HG03064 (cell line): ENCODE measurements at regions not wholly inside any gene's neighbourhood (a gene's known extent, or its start where the extent isn't known, plus 50 kb on each side); places are given as distances from the start of the nearest gene placed in this dataset.
"Not testable (repeated sequence)": the region's sequence is repeated elsewhere in the genome, so short reads cannot be mapped to it uniquely, and the experiment has no call there.

Source experiments
- ATAC-seq: cut with Tn5 transposase; IDR thresholded peaks from one replicate; pipeline ENCODE4 v1.9.1; 2021; ENCODE audit warnings: low read depth; ENCODE audit not compliant: unreplicated experiment

DNA sequence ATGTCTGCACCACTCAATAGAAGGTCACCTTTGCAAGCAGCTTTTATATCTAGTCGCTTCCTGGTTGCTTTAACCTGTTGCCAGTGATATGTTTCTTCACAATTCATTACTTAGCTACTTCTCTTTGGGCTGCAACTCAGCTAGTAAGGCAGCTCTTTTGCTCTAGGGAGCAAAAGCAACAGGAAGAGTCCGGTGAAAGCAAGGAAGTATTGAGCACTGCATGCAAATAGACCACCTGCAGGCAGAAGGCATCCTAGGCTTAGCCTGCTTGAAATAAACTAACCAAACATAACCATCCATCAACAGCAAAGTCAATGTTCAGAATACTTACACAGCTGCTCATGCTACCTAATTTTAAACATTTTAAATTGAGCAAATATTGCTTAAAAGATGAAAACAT, 529.2 kb upstream of the LINC00305 start:
- ATAC-seq = no peak

DNA sequence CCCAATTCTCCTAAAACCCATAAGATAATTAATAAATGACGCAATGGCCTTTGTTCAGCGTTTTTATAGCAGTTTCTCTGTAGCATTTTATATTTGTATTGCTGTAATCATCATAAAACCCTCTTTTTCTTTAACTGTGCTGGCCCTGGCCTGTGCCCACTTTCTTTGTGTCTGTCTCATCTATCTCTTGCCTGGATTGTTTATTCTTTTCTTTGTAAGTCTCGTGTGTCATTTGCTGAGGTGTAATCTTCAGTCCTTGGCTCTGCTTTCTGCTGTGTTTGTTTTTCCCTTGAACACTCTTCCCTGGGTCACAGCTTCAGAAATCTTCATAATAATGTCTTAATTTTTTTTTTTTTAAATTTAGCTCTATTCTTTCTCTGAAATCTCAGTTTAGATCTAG, 525.8 kb upstream of the LINC00305 start:
- ATAC-seq = no peak

GRCh38 chr18:64671293-64671692, 522.4 kb upstream of the LINC00305 start:
- ATAC-seq = not testable (repeated sequence)

- ATAC-seq = no peak
These were observed 519.6 kb upstream of the LINC00305 start for GRCh38 chr18:64668461-64668962.

DNA sequence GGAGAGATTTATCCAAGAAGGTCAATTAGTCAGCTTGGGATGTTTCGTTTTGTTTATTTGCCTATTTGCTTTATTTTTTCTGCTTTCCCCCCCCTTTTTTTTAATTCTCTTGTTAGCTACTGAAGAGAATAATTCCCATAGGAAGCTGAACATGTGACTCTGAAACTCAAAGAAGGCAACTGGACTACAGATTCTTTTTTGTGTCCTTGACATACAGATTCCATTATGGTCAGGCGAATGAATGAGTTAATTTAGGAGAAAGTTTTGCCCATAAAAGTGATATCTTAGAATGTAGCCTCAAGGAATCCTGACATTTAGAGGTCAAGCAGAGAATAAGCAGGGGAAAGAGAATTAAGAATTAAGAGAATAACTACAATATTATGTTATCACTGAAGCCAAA, 514.2 kb upstream of the LINC00305 start:
- no peak for ATAC-seq

GRCh38 chr18:64659196-64659595, 510.3 kb upstream of the LINC00305 start:
- no peak for ATAC-seq

- no peak for ATAC-seq
These were observed 504.2 kb upstream of the LINC00305 start for GRCh38 chr18:64653068-64653467.

GRCh38 chr18:64650068-64650467, 501.2 kb upstream of the LINC00305 start:
- no peak for ATAC-seq

- no peak for ATAC-seq
These were observed 496.9 kb upstream of the LINC00305 start for GRCh38 chr18:64645753-64646152.

GRCh38 chr18:64639536-64639935, 490.6 kb upstream of the LINC00305 start:
- ATAC-seq = no peak

GRCh38 chr18:64620971-64621560, 472.2 kb upstream of the LINC00305 start:
- ATAC-seq = no peak

DNA sequence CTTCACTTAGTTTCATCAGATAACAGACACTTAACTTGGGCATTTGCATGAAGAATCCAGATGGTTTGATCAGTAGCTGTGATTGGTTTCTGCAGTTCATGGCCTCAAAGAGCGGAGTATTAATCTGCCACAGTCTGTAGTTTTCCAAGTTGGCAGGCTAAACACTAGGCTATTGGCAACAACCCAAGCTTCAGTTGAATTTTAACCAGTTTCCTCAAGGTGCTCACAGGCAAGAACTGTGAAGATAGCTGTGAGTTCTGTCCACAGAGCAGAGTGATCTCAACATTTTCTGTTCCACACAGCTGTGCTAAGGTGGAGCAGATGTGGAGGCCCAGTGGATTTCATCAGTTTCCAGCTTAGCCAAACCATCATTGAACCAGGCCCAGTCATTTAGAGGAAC, 469.5 kb upstream of the LINC00305 start:
- ATAC-seq = no peak

GRCh38 chr18:64615021-64615420, 466.1 kb upstream of the LINC00305 start:
- ATAC-seq = no peak

DNA sequence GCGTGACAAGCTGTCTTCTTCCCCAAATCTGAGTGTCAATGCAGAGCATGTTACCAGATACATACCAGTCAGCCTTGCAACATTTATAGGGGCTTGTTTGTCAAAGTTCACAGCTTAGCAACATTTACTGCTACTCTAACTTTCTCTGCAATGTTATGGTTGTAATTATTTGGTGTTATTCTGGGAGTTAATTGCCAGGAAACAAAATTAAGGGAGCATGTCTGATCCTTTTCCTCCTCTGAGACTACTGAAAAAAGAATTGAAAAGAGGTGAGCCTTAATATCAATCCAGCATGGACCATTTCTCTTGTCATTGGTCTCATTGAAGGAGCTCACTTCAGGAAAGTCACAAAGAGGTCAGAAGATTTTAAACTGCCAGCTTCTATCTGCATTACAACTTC, 465.6 kb upstream of the LINC00305 start:
- no peak for ATAC-seq

GRCh38 chr18:64592246-64592645, 443.4 kb upstream of the LINC00305 start:
- no peak for ATAC-seq

DNA sequence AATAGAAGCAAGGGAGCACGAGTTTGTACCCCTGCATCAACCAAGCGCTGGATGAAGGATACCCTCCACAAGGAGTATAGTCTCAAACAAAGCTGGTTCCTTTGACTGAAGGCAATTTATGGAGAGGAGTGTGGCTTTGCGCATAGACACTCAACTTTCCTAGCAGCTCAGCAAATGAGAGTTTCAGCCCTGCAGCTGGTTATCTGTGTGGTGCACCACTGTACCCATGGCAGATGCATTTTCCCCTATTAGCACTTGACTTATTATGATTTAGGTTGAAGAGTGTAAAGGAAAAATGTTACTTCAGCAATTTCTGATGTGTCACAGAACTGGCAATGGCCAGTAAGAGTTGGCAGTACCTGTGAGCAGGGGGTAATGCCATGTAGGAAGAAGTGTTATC, 440.1 kb upstream of the LINC00305 start:
- ATAC-seq = no peak

DNA sequence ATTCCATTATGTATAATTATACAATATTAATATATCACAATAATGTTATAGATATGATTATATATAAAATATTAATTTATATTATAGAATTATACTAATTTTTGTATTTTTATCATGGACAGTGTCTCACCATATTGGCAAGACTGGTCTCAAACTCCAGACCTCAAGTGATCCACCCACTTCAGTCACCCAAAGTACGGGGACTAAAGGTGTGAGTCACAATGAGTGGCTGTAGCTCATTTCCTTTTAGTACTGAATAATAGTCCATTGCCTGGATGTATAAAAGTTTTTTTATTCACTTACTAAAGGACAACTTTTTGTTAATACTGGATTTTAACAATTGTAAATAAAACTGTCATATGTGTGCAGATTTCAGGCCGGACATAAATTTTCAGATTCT, 417.6 kb upstream of the LINC00305 start:
- ATAC-seq = no peak

- ATAC-seq = no peak
These were observed 413.8 kb upstream of the LINC00305 start for GRCh38 chr18:64562651-64563050.

DNA sequence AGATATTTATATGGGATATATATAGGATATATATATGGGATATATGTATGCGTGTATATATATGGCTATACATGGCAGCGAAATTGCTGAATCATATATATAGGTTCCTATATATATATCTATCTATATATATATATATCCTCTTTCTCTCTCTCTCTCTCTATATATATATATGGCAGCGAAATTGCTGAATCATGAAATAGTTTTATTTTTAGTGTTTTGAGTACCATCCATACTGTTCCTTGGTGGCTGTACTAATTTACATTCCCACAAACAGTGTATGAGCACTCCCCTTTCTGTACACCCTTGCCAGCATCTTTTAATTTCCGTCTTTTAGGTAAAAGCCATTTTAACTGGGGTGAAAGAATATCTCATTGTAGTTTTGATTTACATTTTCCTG, 397.6 kb upstream of the LINC00305 start:
- ATAC-seq = no peak

GRCh38 chr18:64539847-64540246, 391.0 kb upstream of the LINC00305 start:
- no peak for ATAC-seq

DNA sequence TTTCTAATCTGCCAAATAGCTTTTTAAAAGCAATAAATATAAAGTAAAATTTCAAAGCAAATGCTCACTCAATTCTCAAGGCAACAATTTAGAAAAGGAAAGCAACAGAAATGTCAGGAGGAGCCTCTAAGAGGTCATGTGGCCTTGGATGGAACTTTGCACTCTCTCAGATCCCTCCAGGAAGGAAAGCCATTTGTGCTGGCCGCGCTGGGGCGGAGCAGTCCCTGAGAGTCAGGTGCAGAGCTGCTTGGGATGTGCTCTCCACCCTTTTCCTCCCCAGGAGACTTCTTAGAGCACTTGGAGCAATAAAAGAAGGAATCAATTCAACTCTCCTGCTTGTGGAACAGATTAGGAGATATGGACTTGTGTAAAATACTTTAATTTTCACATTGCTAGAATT, 379.8 kb upstream of the LINC00305 start:
- ATAC-seq = no peak

DNA sequence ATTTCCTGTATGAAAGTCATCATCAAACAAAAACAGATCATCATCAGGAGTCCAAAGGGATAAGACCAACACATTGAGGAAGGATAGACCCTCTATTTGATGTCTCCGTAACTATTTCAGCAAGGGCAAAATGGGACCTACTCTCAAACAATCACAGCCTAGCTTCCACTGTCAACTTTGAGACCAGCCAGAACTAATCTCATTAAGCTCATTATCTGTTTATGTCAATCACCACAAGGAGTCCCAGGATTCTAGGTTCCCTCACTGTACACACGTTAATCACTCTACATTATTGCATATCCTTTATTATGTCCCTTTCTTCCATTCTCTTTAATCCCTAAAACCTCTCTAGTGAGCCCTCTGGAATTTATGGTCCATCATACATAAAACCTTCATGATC, 370.3 kb upstream of the LINC00305 start:
- ATAC-seq = no peak

GRCh38 chr18:64518191-64518590, 369.3 kb upstream of the LINC00305 start:
- no peak for ATAC-seq
